Heart left ventricle (tissue), 13 donors: ENCODE measurements at regions not wholly inside any gene's neighbourhood (a gene's known extent, or its start where the extent isn't known, plus 50 kb on each side); places are given as distances from the start of the nearest gene placed in this dataset.

Source experiments
- CTCF ChIP-seq, 12 donors: fragments of 200-600 bp; sonication (generic) in 4 of 12; IDR thresholded peaks; one replicate each; pipeline versions ENCODE4 v1.5.0 to v1.8.0; 2018 to 2022; ENCODE audit warnings: antibody characterized with exemption in 12 of 12, mild to moderate bottlenecking in 5 of 12
- POLR2A ChIP-seq, 2 donors: fragments of 450-650 bp; IDR thresholded peaks; one replicate each; pipeline ENCODE4 v1.6.1; 2017; ENCODE audit warnings: antibody characterized with exemption in 2 of 2, mild to moderate bottlenecking in 2 of 2, moderate library complexity in 2 of 2
- donor health status: ischemic (EF 13 %, LVEDD 7.1; RV severe dilation, severe dysfunction).
- donor health status: DM: no; HTN: yes; CAD: no.
- donor health status: DM: no; HTN: no; CAD: no.
- donor health status: ischemic (EF 25% LVEDD 6.9; RV normal size, moderate dysfunction).
- donor health status: ischemic (EF 25% LVEDD 5.7; RV mildly dilated, moderate dysfunction).
- donor health status: ischemic (EF 35%, LVEDD 5.7; RV mildly dilated, moderate dysfunction).
- donor health status: nonischemic (EF 11% LVEDD 7.7; RV severe dilation, severe dysfunction).
- donor health status: DM: yes; HTN: yes; CAD: no.
- donor health status: PGD.
- donor health status: ischemic (EF 29% LVEDD 5.4; RV normal size, mild dysfunction).
- donor health status: nonischemic (EF 23%, LVEDD 6.1; RV moderate dilation, normal function).

- TF ChIP-seq POLR2A (IDR thresholded peaks at IDR 0.05): no peak
- no peak for TF ChIP-seq CTCF (IDR thresholded peaks at IDR 0.05)
Observed at GRCh38 chr2:6626401-6627012, 239.2 kb downstream of the CMPK2 start.
